ENCODE measurements at regions not wholly inside any gene's neighbourhood (a gene's known extent, or its start where the extent isn't known, plus 50 kb on each side); places are given as distances from the start of the nearest gene placed in this dataset.

- CTCF ChIA-PET = interaction anchor here (0.7 kb wide), 1 partner anchor 543 kb away, joined by 3 read pairs; no protein-coding TSS in a partner anchor
These were observed 109.0 kb upstream of the ELMO1 start for GRCh38 chr7:37557571-37558209.

GRCh38 chr7:37558320-37559096 is 109.8 kb upstream of the ELMO1 start:
- DNase-seq (ENCODE audit: extremely low spot score) = no peak
- TF ChIP-seq BHLHE40 (IDR thresholded peaks at IDR 0.05; ENCODE audit: borderline replicate concordance) (no peak), HDGF (IDR thresholded peaks at IDR 0.05; ENCODE audit: borderline replicate concordance) (no peak), FOXM1 (IDR thresholded peaks at IDR 0.05; ENCODE audit: borderline replicate concordance) (no peak), PKNOX1 (IDR thresholded peaks at IDR 0.05) (no peak), ARNT (IDR thresholded peaks at IDR 0.05) (no peak), FOXK2 (IDR thresholded peaks at IDR 0.05) (no peak), ELF4 (IDR thresholded peaks at IDR 0.05) (no peak), LEF1 (IDR thresholded peaks at IDR 0.05; ENCODE audit: borderline replicate concordance) (no peak), SP1 (IDR thresholded peaks at IDR 0.05) (no peak), ZNF384 (IDR thresholded peaks at IDR 0.05) (no peak), TARDBP (IDR thresholded peaks at IDR 0.05) (no peak), SUZ12 (IDR thresholded peaks at IDR 0.05) (no peak), L3MBTL2 (conservative IDR thresholded peaks at IDR 0.05) (no peak), FOXA1 (IDR thresholded peaks at IDR 0.05) (no peak), CTBP1 (IDR thresholded peaks at IDR 0.05; ENCODE audit: borderline replicate concordance) (no peak), NFRKB (IDR thresholded peaks at IDR 0.05) (no peak)
- CTCF ChIA-PET = interaction anchor here (0.7 to 0.8 kb wide), 2 partner anchors 10 to 544 kb away, joined by 3 read pairs; no protein-coding TSS in a partner anchor
- POLR2A ChIA-PET = no interaction called here

More at GRCh38 chr7:37557571-37558209, 109.0 kb upstream of the ELMO1 start:
- DNase-seq (ENCODE audit: extremely low spot score) = no peak
- POLR2A ChIA-PET = no interaction called here
- TF ChIP-seq TARDBP (IDR thresholded peaks at IDR 0.05) (no peak), FOXA1 (IDR thresholded peaks at IDR 0.05) (no peak)

- DNase-seq (ENCODE audit: extremely low spot score) = no peak
- ChIA-PET POLR2A (no interaction called here), CTCF (interaction anchor here (0.8 kb wide), 1 partner anchor 372 kb away, joined by 3 read pairs; no protein-coding TSS in a partner anchor)
- TF ChIP-seq LEF1 (IDR thresholded peaks at IDR 0.05; ENCODE audit: borderline replicate concordance) = no peak
- TF ChIP-seq TARDBP (IDR thresholded peaks at IDR 0.05) = no peak
- no peak for TF ChIP-seq FOXA1 (IDR thresholded peaks at IDR 0.05)
- TF ChIP-seq SUZ12 (IDR thresholded peaks at IDR 0.05) = no peak
- TF ChIP-seq FOXM1 (IDR thresholded peaks at IDR 0.05; ENCODE audit: borderline replicate concordance) = no peak
- TF ChIP-seq CTBP1 (IDR thresholded peaks at IDR 0.05; ENCODE audit: borderline replicate concordance) = no peak
- no peak for TF ChIP-seq ARNT (IDR thresholded peaks at IDR 0.05)
- no peak for TF ChIP-seq SP1 (IDR thresholded peaks at IDR 0.05)
- no peak for TF ChIP-seq PKNOX1 (IDR thresholded peaks at IDR 0.05)
- no peak for TF ChIP-seq NFRKB (IDR thresholded peaks at IDR 0.05)
- TF ChIP-seq FOXK2 (IDR thresholded peaks at IDR 0.05) = no peak
These were observed 113.4 kb upstream of the GPR141 start for GRCh38 chr7:37570145-37570544.

- CTCF ChIA-PET = interaction anchor here (0.6 to 0.7 kb wide), 2 partner anchors 152 to 746 kb away, joined by 4 to 5 read pairs; no protein-coding TSS in a partner anchor
- no peak for TF ChIP-seq TARDBP (IDR thresholded peaks at IDR 0.05)
- TF ChIP-seq FOXA1 (IDR thresholded peaks at IDR 0.05) = no peak
- TF ChIP-seq BHLHE40 (IDR thresholded peaks at IDR 0.05; ENCODE audit: borderline replicate concordance) = no peak
- TF ChIP-seq NFRKB (IDR thresholded peaks at IDR 0.05) = no peak
- no peak for TF ChIP-seq FOXK2 (IDR thresholded peaks at IDR 0.05)
- TF ChIP-seq L3MBTL2 (conservative IDR thresholded peaks at IDR 0.05) = no peak
- TF ChIP-seq FOXM1 (IDR thresholded peaks at IDR 0.05; ENCODE audit: borderline replicate concordance) = no peak
- TF ChIP-seq ZNF384 (IDR thresholded peaks at IDR 0.05) = no peak
- TF ChIP-seq SP1 (IDR thresholded peaks at IDR 0.05) = no peak
- TF ChIP-seq PKNOX1 (IDR thresholded peaks at IDR 0.05) = no peak
- TF ChIP-seq HDGF (IDR thresholded peaks at IDR 0.05; ENCODE audit: borderline replicate concordance) = no peak
- TF ChIP-seq LEF1 (IDR thresholded peaks at IDR 0.05; ENCODE audit: borderline replicate concordance) = no peak
- no peak for TF ChIP-seq ELF4 (IDR thresholded peaks at IDR 0.05)
- TF ChIP-seq SUZ12 (IDR thresholded peaks at IDR 0.05) = no peak
- TF ChIP-seq CTBP1 (IDR thresholded peaks at IDR 0.05; ENCODE audit: borderline replicate concordance) = no peak
- TF ChIP-seq ARNT (IDR thresholded peaks at IDR 0.05) = no peak
- POLR2A ChIA-PET = no interaction called here
These were observed 111.8 kb upstream of the GPR141 start for GRCh38 chr7:37571806-37572205.

GRCh38 chr7:37577412-37577811 is 106.2 kb upstream of the GPR141 start:
- no peak for TF ChIP-seq ZNF384 (IDR thresholded peaks at IDR 0.05)
- TF ChIP-seq PKNOX1 (IDR thresholded peaks at IDR 0.05) = no peak
- TF ChIP-seq SUZ12 (IDR thresholded peaks at IDR 0.05) = no peak
- TF ChIP-seq FOXM1 (IDR thresholded peaks at IDR 0.05; ENCODE audit: borderline replicate concordance) = no peak
- no peak for TF ChIP-seq ARNT (IDR thresholded peaks at IDR 0.05)
- no peak for TF ChIP-seq HDGF (IDR thresholded peaks at IDR 0.05; ENCODE audit: borderline replicate concordance)
- no peak for TF ChIP-seq ELF4 (IDR thresholded peaks at IDR 0.05)
- no peak for TF ChIP-seq FOXK2 (IDR thresholded peaks at IDR 0.05)
- TF ChIP-seq BHLHE40 (IDR thresholded peaks at IDR 0.05; ENCODE audit: borderline replicate concordance) = no peak
- CTCF ChIA-PET = interaction anchor here (0.7 kb wide), 1 partner anchor 14 kb away, joined by 5 read pairs; no protein-coding TSS in a partner anchor
- no peak for DNase-seq (ENCODE audit: extremely low spot score)
- POLR2A ChIA-PET = no interaction called here

More at GRCh38 chr7:37571806-37572205, 111.8 kb upstream of the GPR141 start:
- no peak for DNase-seq (ENCODE audit: extremely low spot score)

All from HEK293T (cell line).